PC-3 (cell line): ENCODE measurements at regions not wholly inside any gene's neighbourhood (a gene's known extent, or its start where the extent isn't known, plus 50 kb on each side); places are given as distances from the start of the nearest gene placed in this dataset.

Source experiments
- ATAC-seq: fragments of 200-7000 bp; cut with Tn5 transposase; 2 replicates; pipeline ENCODE4 v1.9.1; 2020; ENCODE audit warnings: mild to moderate bottlenecking, moderate library complexity
- BruUV-seq: library from RNA; stranded (reverse); fragments of 400-500 nt; replicated peaks from 2 replicates; lab custom pipeline; 2021; lab: Mats Ljungman, UMichigan
- CTCF ChIA-PET: fragments of 300-600 bp; sonication (Branson Sonifier 250); formaldehyde crosslinking; loops from one replicate; lab custom pipeline; 2022; ENCODE audit warnings: antibody characterized with exemption; lab: Charles Lee
- POLR2A ChIA-PET: fragments of 300-600 bp; sonication (Branson Sonifier 250); formaldehyde crosslinking; loops from one replicate; lab custom pipeline; 2022; ENCODE audit warnings: antibody characterized with exemption; ENCODE audit not compliant: unreplicated experiment; lab: Charles Lee
- DNase-seq: peaks from one replicate; pipeline ENCODE4 v3.0.0-alpha.2; 2015
- H2AFZ ChIP-seq: fragments of 300-600 bp; sonication (generic); 2 replicates; pipeline ENCODE4 v1.6.0; 2016; ENCODE audit warnings: antibody characterized with exemption, low read length
- H3F3A ChIP-seq: fragments of 300-600 bp; sonication (generic); one replicate; pipeline ENCODE4 v1.6.0; 2017; ENCODE audit warnings: antibody characterized with exemption, low read length, control low read depth, mild to moderate bottlenecking; ENCODE audit not compliant: unreplicated experiment
- H3K27ac ChIP-seq: fragments of 300-600 bp; sonication (generic); 2 replicates; pipeline ENCODE4 v1.5.1; 2016; ENCODE audit warnings: mild to moderate bottlenecking, low read length
- H3K27me3 ChIP-seq: fragments of 300-600 bp; sonication (generic); 2 replicates; pipeline ENCODE4 v1.6.1; 2016; ENCODE audit warnings: low read length, mixed read lengths
- H3K36me3 ChIP-seq: fragments of 300-600 bp; sonication (generic); 2 replicates; pipeline ENCODE4 v1.6.1; 2016; ENCODE audit warnings: low read depth, mixed run types, low read length, mixed read lengths
- H3K4me1 ChIP-seq: fragments of 300-600 bp; sonication (generic); 2 replicates; pipeline ENCODE4 v1.5.1; 2016; ENCODE audit warnings: low read length; ENCODE audit not compliant: insufficient read depth
- H3K4me2 ChIP-seq: fragments of 300-600 bp; sonication (generic); 2 replicates; pipeline ENCODE4 v1.6.0; 2016; ENCODE audit warnings: low read length
- H3K4me3 ChIP-seq: fragments of 300-600 bp; sonication (generic); 2 replicates; pipeline ENCODE4 v1.5.1; 2016; ENCODE audit warnings: mild to moderate bottlenecking, low read length, mixed read lengths
- H3K79me2 ChIP-seq: fragments of 300-600 bp; sonication (generic); 2 replicates; pipeline ENCODE4 v1.6.1; 2017; ENCODE audit warnings: low read length, mixed read lengths
- H3K9ac ChIP-seq: fragments of 300-600 bp; sonication (generic); 2 replicates; pipeline ENCODE4 v1.6.0; 2016; ENCODE audit warnings: mild to moderate bottlenecking, low read length
- H3K9me2 ChIP-seq: fragments of 300-600 bp; sonication (generic); replicated peaks from 2 replicates; pipeline ENCODE4 v1.6.1; 2016; ENCODE audit warnings: mixed run types, low read length, mixed read lengths
- H3K9me3 ChIP-seq: fragments of 300-600 bp; sonication (generic); 2 replicates; pipeline ENCODE4 v1.6.1; 2016; ENCODE audit warnings: low read length, mixed read lengths
- H4K20me1 ChIP-seq: fragments of 300-600 bp; sonication (generic); 2 replicates; pipeline ENCODE4 v1.6.1; 2016; ENCODE audit warnings: low read length, mixed read lengths
- EZH2phosphoT487 ChIP-seq: fragments of 300-600 bp; sonication (generic); IDR thresholded peaks from 2 replicates; pipeline ENCODE4 v1.6.1; 2018; ENCODE audit warnings: mild to moderate bottlenecking, antibody characterized with exemption, low read length, borderline replicate concordance
- intact Hi-C: fragments of 100-400 bp; cut with micrococcal nuclease; formaldehyde crosslinking; loops from 2 replicates; pipeline ENCODE4 v1.9.0; 2023
- TF ChIP-seq, protein P1 (sequence below): fragments of 300-600 bp; sonication (generic); conservative IDR thresholded peaks from 2 replicates; pipeline ENCODE4 v1.5.1; 2017; ENCODE audit warnings: antibody characterized with exemption, low read depth, mild to moderate bottlenecking, low read length

GRCh38 chr3:152785051-152785450, 49.9 kb upstream of the P2RY1 start:
- no peak overlapping the region for H3K4me2 ChIP-seq
- no peaks in the 10 kb centered on the region for H4K20me1 ChIP-seq
- no peak overlapping the region for H3K9ac ChIP-seq
- no peaks in the 10 kb centered on the region for H3K9me2 ChIP-seq
- H3F3A ChIP-seq: no peaks in the 10 kb centered on the region
- no peaks in the 10 kb centered on the region for H3K9me3 ChIP-seq
- intact Hi-C loops: no loop called here
- BruUV-seq: no TSS peak
- no peaks in the 10 kb centered on the region for H3K27me3 ChIP-seq
- H3K4me1 ChIP-seq: no peaks in the 10 kb centered on the region
- no peak overlapping the region for H2AFZ ChIP-seq
- no peak for ATAC-seq
- no peaks in the 10 kb centered on the region for H3K79me2 ChIP-seq
- no peaks in the 10 kb centered on the region for H3K36me3 ChIP-seq
- no peak for DNase-seq
- ChIA-PET POLR2A (no interaction called here), CTCF (no interaction called here)
- no peak overlapping the region for H3K4me3 ChIP-seq
- no peak for TF ChIP-seq EZH2phosphoT487
- TF ChIP-seq, protein P1, sequence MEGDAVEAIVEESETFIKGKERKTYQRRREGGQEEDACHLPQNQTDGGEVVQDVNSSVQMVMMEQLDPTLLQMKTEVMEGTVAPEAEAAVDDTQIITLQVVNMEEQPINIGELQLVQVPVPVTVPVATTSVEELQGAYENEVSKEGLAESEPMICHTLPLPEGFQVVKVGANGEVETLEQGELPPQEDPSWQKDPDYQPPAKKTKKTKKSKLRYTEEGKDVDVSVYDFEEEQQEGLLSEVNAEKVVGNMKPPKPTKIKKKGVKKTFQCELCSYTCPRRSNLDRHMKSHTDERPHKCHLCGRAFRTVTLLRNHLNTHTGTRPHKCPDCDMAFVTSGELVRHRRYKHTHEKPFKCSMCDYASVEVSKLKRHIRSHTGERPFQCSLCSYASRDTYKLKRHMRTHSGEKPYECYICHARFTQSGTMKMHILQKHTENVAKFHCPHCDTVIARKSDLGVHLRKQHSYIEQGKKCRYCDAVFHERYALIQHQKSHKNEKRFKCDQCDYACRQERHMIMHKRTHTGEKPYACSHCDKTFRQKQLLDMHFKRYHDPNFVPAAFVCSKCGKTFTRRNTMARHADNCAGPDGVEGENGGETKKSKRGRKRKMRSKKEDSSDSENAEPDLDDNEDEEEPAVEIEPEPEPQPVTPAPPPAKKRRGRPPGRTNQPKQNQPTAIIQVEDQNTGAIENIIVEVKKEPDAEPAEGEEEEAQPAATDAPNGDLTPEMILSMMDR: no peak
- H3K27ac ChIP-seq: no peak overlapping the region
